ENCODE measurements at regions not wholly inside any gene's neighbourhood (a gene's known extent, or its start where the extent isn't known, plus 50 kb on each side); places are given as distances from the start of the nearest gene placed in this dataset.

GRCh38 chr1:213782941-213783672 lies 204.7 kb upstream of the PROX1 start:
- TF ChIP-seq CTCF (conservative IDR thresholded peaks at IDR 0.05) (no peak), ZFX (IDR thresholded peaks at IDR 0.05) (no peak)
